ENCODE measurements at regions not wholly inside any gene's neighbourhood (a gene's known extent, or its start where the extent isn't known, plus 50 kb on each side); places are given as distances from the start of the nearest gene placed in this dataset.

DNA sequence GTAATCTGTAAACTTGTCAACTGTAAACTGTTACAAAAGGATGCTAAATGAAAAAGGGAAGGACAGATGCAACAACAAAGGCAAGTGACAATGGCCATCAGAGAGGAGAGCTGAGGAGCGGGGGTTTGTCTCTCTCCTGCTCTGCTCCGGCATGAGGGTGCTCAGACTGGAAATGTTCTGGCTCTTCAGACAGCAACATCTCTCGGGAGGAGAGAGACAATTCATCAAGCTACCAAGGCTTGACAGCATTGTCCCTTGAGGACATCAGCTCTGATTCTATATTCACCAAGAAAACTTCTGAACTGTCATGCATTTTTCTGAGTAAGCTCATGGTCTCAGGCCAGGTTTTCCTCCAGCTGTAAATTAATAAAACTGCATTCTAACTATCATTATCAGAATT lies 408.2 kb downstream of the IGSF11 start:
- ATAC-seq (no peak), DNase-seq (no peak)
- TF ChIP-seq, protein P1, sequence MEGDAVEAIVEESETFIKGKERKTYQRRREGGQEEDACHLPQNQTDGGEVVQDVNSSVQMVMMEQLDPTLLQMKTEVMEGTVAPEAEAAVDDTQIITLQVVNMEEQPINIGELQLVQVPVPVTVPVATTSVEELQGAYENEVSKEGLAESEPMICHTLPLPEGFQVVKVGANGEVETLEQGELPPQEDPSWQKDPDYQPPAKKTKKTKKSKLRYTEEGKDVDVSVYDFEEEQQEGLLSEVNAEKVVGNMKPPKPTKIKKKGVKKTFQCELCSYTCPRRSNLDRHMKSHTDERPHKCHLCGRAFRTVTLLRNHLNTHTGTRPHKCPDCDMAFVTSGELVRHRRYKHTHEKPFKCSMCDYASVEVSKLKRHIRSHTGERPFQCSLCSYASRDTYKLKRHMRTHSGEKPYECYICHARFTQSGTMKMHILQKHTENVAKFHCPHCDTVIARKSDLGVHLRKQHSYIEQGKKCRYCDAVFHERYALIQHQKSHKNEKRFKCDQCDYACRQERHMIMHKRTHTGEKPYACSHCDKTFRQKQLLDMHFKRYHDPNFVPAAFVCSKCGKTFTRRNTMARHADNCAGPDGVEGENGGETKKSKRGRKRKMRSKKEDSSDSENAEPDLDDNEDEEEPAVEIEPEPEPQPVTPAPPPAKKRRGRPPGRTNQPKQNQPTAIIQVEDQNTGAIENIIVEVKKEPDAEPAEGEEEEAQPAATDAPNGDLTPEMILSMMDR (IDR thresholded peaks at IDR 0.05), result no peak
- H3K4me1 ChIP-seq (ENCODE audit: low read depth), result no peaks in the 10 kb centered on the region
- intact Hi-C loops (cut with DNase I, micrococcal nuclease), result no loop called here
- H3K4me3 ChIP-seq, result no peak overlapping the region
- no peaks in the 10 kb centered on the region for H3K9me3 ChIP-seq
- H3K36me3 ChIP-seq (ENCODE audit: low read depth), result no peaks in the 10 kb centered on the region

DNA sequence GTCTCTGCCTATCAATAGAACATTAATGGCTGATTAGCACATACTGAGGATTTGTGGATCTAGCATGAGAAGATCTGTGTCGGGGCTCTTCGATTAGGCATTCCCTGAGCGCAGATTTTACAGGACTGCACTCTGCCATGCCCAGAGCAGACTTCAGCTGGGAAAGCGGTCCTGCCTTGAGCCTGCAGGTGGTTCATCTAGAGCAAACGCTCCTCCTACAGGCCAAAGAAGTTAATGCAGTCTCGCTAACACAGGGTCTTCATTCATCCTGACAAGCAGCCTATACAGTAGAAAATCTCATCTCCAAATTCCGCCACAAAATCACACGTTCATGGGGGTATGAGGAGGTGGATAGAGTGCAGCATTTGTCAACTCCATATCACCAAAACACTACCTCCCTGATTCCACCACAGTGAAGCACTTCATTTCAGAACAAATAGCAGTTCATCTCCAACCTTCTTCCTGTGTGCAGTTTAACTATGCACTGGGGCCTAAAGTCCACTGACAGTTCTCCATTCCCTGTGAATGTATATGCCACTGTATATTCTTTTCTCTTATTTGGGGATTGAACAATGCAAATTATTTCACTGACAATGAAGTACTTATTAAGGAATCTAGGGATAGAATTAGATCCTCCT lies 405.8 kb downstream of the IGSF11 start:
- Histone ChIP-seq H3K4me1 (ENCODE audit: low read depth) (no peaks in the 10 kb centered on the region), H3K36me3 (ENCODE audit: low read depth) (no peaks in the 10 kb centered on the region), H3K4me3 (no peak overlapping the region), H3K9me3 (no peaks in the 10 kb centered on the region)
- intact Hi-C loops (cut with DNase I, micrococcal nuclease), result no loop called here
- TF ChIP-seq, protein P1 (IDR thresholded peaks at IDR 0.05), result peak; percentile 60
- DNase-seq (peak in 2 of 3 donors; percentile 45 to 82), ATAC-seq (peak; percentile 84)

DNA sequence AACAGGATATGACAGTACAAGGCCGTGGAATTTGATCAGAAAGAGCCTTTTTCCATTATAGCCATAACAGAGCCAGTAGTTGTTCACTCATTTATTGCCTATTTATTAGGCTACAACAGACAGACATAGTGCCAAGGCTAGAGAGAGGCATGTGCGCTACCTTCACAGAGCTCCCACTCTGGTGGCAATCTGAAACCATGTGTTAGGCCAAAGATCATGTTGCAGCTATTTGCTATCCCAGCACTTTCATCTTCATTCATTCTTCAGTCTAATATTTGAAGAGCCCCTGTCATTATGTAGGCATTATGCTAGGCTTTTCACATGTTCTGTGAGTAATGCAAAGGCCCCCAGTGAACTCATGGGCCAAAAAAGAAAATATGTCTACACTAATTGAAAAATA lies 404.8 kb downstream of the IGSF11 start:
- ATAC-seq, result no peak
- intact Hi-C loops (cut with DNase I, micrococcal nuclease), result no loop called here
- no peak for DNase-seq
- Histone ChIP-seq H3K36me3 (ENCODE audit: low read depth) (no peaks in the 10 kb centered on the region), H3K4me1 (ENCODE audit: low read depth) (no peaks in the 10 kb centered on the region), H3K9me3 (no peaks in the 10 kb centered on the region), H3K4me3 (no peak overlapping the region)
- TF ChIP-seq, protein P1 (IDR thresholded peaks at IDR 0.05), result no peak

DNA sequence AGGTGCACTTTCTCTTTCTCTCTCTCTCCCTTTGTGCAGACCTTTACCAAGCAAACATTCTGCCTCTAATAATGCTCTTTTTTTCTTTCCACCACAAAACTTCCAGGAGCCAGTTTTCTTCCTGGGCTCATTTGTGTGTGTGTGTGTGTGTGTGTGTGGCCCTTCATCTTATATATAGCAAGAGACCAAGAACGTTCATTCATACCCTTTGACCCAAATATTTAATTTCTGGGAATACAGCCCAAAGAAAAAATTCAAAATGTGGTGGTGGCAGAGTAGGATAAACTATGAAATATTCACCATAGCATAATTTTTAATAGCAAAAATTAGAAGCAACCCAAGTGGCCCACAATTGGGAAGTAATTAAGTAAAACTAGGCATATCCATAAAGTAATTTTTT lies 398.9 kb downstream of the IGSF11 start:
- DNase-seq (no peak), ATAC-seq (no peak)
- Histone ChIP-seq H3K4me1 (ENCODE audit: low read depth) (no peaks in the 10 kb centered on the region), H3K36me3 (ENCODE audit: low read depth) (no peaks in the 10 kb centered on the region), H3K9me3 (no peaks in the 10 kb centered on the region), H3K4me3 (no peak overlapping the region)
- intact Hi-C loops (cut with DNase I, micrococcal nuclease), result no loop called here
- TF ChIP-seq, protein P1 (IDR thresholded peaks at IDR 0.05), result no peak

DNA sequence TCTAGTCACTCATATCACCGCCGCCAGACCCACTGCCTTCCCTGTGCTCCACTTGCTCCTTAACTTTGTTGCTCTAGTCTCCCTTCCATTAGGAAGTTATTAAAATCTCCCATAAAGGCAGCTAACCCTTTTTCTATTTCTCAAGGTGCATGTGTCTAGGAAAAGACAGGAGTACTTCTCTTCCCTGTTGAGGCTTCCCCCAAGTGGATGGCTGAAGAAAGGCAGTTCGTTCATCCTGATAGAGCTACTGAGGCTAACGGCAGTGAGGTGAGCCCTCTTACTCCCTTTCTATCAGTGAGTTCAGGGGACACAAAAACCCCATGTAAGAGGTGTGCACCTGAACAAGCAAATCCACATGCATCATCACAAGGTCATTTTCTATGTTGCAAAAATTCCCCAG lies 397.8 kb downstream of the IGSF11 start:
- DNase-seq, result no peak
- H3K36me3 ChIP-seq (ENCODE audit: low read depth), result no peaks in the 10 kb centered on the region
- no peak for ATAC-seq
- intact Hi-C loops (cut with DNase I, micrococcal nuclease), result no loop called here
- no peak overlapping the region for H3K4me3 ChIP-seq
- no peaks in the 10 kb centered on the region for H3K4me1 ChIP-seq (ENCODE audit: low read depth)
- TF ChIP-seq, protein P1 (IDR thresholded peaks at IDR 0.05), result no peak
- H3K9me3 ChIP-seq, result no peaks in the 10 kb centered on the region

DNA sequence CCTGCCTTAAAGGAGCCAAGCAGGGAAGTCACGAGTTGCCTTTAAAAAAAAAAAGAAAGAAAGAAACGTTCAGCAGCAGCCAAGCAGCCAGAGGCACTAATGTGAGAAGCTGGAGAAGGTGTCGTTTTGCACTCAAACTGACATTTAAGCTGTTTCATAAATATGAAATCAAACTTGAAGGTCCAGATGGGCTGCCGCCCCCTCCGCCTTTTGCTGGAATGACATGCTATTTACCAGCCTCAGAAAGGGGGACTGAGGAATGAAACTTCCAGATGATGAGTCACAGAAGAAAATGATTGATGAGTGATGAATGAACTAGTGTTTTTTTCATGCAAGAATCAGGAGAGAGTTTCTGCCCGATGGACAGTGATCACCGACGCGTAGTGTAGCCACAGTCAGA lies 396.8 kb downstream of the IGSF11 start:
- no peaks in the 10 kb centered on the region for H3K9me3 ChIP-seq

More for the DNA sequence above, 396.8 kb downstream of the IGSF11 start:
- DNase-seq (no peak), ATAC-seq (no peak)
- TF ChIP-seq, protein P1 (IDR thresholded peaks at IDR 0.05), result no peak
- no peaks in the 10 kb centered on the region for H3K36me3 ChIP-seq (ENCODE audit: low read depth)
- H3K4me3 ChIP-seq, result no peak overlapping the region
- no peaks in the 10 kb centered on the region for H3K4me1 ChIP-seq (ENCODE audit: low read depth)
- intact Hi-C loops (cut with DNase I, micrococcal nuclease), result no loop called here
